ENCODE measurements at regions not wholly inside any gene's neighbourhood (a gene's known extent, or its start where the extent isn't known, plus 50 kb on each side); places are given as distances from the start of the nearest gene placed in this dataset.

DNA sequence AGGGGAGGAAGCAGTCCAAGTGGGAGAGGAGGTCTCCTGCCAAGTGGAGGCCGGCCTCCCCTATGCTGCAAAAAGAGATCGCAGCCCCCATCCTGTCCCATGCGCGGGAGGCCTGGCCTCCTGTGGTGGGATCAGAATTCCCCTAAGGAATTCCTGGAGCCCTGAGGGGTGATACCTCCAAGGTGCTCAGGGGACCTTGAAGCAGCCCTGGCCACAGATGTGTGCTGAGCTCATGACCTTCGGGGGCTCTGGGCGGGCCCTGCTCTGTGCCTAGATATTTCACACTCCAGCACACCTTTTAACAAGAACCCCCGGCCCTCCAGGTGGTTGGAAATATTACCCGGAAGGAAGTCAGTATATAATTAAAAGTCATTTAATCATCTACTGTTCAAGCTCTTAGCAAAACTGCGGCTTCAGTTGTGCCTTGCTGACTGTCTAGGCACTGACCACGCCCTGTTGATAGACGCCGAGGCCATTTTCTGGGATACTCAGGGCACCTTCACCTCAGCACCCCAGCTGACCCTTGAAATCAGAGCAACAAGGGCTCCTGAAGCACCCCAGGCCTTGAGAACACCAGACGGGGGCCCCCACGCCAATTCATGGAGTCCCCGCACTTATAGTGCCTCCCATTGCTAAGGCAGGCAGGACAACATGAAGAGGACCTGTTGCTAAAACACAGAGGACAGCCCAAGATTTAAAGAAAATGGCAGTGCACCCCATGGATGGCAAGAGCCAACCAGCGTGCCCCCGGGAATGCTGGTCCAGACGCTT lies 119.1 kb downstream of the NDUFA10 start:
- H3K4me3 Mint-ChIP-seq, result no peak overlapping the region

DNA sequence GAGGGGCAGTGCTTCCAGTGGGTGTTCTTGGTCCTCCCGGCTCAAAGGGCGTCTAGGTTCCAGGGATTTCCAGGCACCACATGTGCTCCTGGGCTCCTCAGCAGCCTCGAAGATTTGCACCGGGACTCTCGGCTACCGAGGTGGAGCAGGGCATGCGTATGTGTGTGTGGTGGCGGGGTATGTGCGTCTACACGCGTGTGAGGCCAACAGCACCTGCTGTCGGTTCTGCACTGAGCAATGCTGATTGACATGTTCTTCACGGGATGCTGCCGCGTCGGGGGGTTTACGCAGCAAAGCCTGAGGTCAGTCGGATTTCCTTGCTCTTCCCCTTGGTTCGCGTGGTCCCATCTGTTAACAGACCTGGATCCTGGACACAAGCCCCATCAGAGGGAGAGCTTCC lies 119.8 kb downstream of the NDUFA10 start:
- Mint-ChIP-seq H3K27ac (no peak overlapping the region), H3K27me3 (ENCODE audit: low read depth) (peaks cover 18% of the 10 kb centered on the region), H3K4me1 (no peaks in the 10 kb centered on the region), H3K9me3 (peaks cover 9% of the 10 kb centered on the region), H3K4me3 (no peak overlapping the region), H3K36me3 (ENCODE audit: low read depth) (no peaks in the 10 kb centered on the region)
- TF ChIP-seq, protein P1, sequence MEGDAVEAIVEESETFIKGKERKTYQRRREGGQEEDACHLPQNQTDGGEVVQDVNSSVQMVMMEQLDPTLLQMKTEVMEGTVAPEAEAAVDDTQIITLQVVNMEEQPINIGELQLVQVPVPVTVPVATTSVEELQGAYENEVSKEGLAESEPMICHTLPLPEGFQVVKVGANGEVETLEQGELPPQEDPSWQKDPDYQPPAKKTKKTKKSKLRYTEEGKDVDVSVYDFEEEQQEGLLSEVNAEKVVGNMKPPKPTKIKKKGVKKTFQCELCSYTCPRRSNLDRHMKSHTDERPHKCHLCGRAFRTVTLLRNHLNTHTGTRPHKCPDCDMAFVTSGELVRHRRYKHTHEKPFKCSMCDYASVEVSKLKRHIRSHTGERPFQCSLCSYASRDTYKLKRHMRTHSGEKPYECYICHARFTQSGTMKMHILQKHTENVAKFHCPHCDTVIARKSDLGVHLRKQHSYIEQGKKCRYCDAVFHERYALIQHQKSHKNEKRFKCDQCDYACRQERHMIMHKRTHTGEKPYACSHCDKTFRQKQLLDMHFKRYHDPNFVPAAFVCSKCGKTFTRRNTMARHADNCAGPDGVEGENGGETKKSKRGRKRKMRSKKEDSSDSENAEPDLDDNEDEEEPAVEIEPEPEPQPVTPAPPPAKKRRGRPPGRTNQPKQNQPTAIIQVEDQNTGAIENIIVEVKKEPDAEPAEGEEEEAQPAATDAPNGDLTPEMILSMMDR (IDR thresholded peaks at IDR 0.05; ENCODE audit: unreplicated experiment in 3 of 3), result no peak

More for the DNA sequence above, 119.1 kb downstream of the NDUFA10 start:
- TF ChIP-seq, protein P1 (IDR thresholded peaks at IDR 0.05; ENCODE audit: unreplicated experiment in 3 of 3), result no peak
- Mint-ChIP-seq H3K27ac (no peak overlapping the region), H3K36me3 (ENCODE audit: low read depth) (no peaks in the 10 kb centered on the region), H3K27me3 (ENCODE audit: low read depth) (peaks cover 19% of the 10 kb centered on the region), H3K4me1 (no peaks in the 10 kb centered on the region), H3K9me3 (peaks cover 9% of the 10 kb centered on the region)

DNA sequence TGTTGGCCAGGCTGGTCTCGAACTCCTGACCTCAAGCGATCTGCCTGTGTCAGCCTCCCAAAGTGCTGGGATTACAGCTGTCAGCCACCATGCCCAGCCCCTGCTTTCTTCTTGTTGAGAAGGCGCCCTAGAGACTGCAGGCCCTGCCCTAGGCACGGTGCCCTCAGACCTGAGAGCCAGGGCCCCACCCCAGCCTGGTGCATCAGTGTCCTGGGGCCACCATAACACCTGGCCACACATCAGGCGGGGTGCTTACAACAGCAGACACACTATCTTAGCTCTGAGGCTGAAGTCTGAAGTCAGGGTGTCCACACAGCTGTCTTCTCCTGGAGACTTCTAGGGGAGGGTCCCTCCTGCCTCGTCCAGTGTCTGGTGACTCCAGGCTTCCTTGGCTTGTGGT lies 120.6 kb downstream of the NDUFA10 start:
- Mint-ChIP-seq H3K36me3 (ENCODE audit: low read depth) (no peaks in the 10 kb centered on the region), H3K9me3 (peaks cover 9% of the 10 kb centered on the region), H3K27ac (no peak overlapping the region), H3K4me3 (no peak overlapping the region), H3K4me1 (no peaks in the 10 kb centered on the region), H3K27me3 (ENCODE audit: low read depth) (peaks cover 19% of the 10 kb centered on the region)
- TF ChIP-seq, protein P1 (IDR thresholded peaks at IDR 0.05; ENCODE audit: unreplicated experiment in 3 of 3), result no peak

DNA sequence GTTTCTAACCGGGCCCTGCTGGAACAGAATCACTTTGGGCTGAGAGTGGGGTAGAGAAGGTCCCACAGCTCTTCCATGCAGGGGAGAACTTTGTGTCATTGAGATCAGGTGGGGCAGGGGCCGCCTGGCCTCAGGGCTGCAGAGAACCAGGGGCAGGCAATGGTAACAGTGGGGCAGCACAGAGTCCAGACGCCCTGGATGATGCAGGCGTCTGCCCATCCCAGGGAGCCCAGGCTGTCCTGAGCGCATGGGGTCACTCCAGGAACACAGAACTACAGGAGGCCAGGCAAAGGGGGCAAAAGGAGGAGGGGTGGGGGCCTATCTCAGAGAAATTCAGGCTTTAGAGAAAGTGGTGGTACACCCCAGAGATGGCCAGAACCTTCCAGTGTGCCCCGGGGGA lies 121.3 kb downstream of the NDUFA10 start:
- TF ChIP-seq, protein P1 (IDR thresholded peaks at IDR 0.05; ENCODE audit: unreplicated experiment in 3 of 3), result no peak
- Mint-ChIP-seq H3K27me3 (ENCODE audit: low read depth) (peaks cover 19% of the 10 kb centered on the region), H3K9me3 (peaks cover 9% of the 10 kb centered on the region), H3K4me3 (no peak overlapping the region), H3K27ac (no peak overlapping the region), H3K4me1 (no peaks in the 10 kb centered on the region), H3K36me3 (ENCODE audit: low read depth) (no peaks in the 10 kb centered on the region)

DNA sequence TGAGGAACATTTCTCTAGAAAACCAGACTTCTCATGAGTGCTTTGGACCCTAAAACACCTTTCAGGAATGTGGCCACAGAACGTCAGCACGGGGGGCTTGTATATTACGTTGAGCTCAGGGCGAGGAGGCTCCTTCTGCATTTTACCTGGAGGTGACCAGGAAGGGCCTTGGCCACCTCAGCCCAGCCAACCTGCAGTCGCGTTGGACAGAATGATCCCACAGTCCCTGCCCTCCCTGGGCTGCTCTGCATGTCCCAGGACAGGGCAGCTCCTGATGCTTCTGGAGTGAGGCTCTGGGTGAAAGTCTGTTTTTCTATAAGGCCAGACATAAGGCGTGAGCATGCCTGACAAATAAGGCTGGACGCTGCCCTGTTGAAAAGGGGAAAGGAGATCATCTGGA lies 121.9 kb downstream of the NDUFA10 start:
- Mint-ChIP-seq H3K27ac (no peak overlapping the region), H3K4me1 (no peaks in the 10 kb centered on the region), H3K9me3 (peaks cover 9% of the 10 kb centered on the region), H3K36me3 (ENCODE audit: low read depth) (no peaks in the 10 kb centered on the region), H3K27me3 (ENCODE audit: low read depth) (peaks cover 19% of the 10 kb centered on the region), H3K4me3 (no peak overlapping the region)
- TF ChIP-seq, protein P1 (IDR thresholded peaks at IDR 0.05; ENCODE audit: unreplicated experiment in 3 of 3), result no peak

DNA sequence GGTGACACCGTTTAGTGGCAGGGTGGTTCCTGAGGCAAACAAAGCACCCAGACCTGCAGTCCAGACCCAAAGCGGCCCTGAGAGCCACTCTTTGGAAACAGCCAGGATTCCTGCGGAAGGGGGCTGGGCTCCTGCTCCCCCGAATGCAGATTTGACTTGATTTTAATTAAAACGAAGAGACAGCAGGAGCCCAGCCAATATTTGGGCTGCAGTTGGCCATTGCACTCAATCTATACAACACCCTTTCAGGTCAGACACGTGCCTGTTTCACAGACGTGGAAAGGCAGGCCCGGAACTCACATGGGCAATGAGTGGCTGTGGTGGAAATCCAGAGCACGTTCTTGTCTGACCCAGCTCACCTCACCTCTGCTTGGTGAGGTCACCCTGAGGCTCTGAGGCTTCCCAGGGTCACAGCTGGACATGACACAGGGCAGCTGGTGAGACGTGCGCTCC lies 122.4 kb downstream of the NDUFA10 start:
- TF ChIP-seq, protein P1 (IDR thresholded peaks at IDR 0.05; ENCODE audit: unreplicated experiment in 3 of 3), result no peak
- Mint-ChIP-seq H3K4me1 (no peaks in the 10 kb centered on the region), H3K36me3 (ENCODE audit: low read depth) (no peaks in the 10 kb centered on the region), H3K27me3 (ENCODE audit: low read depth) (peaks cover 19% of the 10 kb centered on the region), H3K4me3 (no peak overlapping the region), H3K9me3 (peaks cover 9% of the 10 kb centered on the region), H3K27ac (no peak overlapping the region)

Measured in nephron (organoid).